ENCODE measurements at regions not wholly inside any gene's neighbourhood (a gene's known extent, or its start where the extent isn't known, plus 50 kb on each side); places are given as distances from the start of the nearest gene placed in this dataset.

- H3K4me1 ChIP-seq (ENCODE audit: insufficient read depth, low read length): no peaks in the 10 kb centered on the region
- DNase-seq (no peak), ATAC-seq (no peak)
- ChIA-PET CTCF (no interaction called here), POLR2A (ENCODE audit: unreplicated experiment) (no interaction called here)
- no peaks in the 10 kb centered on the region for H3K9me2 ChIP-seq (replicated peaks; ENCODE audit: low read length)
- no peaks in the 10 kb centered on the region for H3F3A ChIP-seq (ENCODE audit: low read length, unreplicated experiment)
- no peak overlapping the region for H3K27ac ChIP-seq (ENCODE audit: low read length)
- no peaks in the 10 kb centered on the region for H3K79me2 ChIP-seq (ENCODE audit: low read length)
- intact Hi-C loops (cut with micrococcal nuclease): no loop called here
- H3K27me3 ChIP-seq (ENCODE audit: low read length): no peaks in the 10 kb centered on the region
- no peaks in the 10 kb centered on the region for H3K9me3 ChIP-seq (ENCODE audit: low read length)
- no peak overlapping the region for H3K4me2 ChIP-seq (ENCODE audit: low read length)
- H3K4me3 ChIP-seq (ENCODE audit: low read length): no peak overlapping the region
- TF ChIP-seq EZH2phosphoT487 (IDR thresholded peaks at IDR 0.05; ENCODE audit: borderline replicate concordance, low read length): no peak
- TF ChIP-seq EZH2 (IDR thresholded peaks at IDR 0.05; ENCODE audit: low read length, unreplicated experiment): no peak
- no peak for TF ChIP-seq CTCF (conservative IDR thresholded peaks at IDR 0.05; ENCODE audit: low read depth, low read length)
- no peaks in the 10 kb centered on the region for H4K20me1 ChIP-seq (ENCODE audit: low read length)
- no peak overlapping the region for H2AFZ ChIP-seq (ENCODE audit: low read length)
- BruUV-seq (replicated peaks): no TSS peak
- no peaks in the 10 kb centered on the region for H3K36me3 ChIP-seq (ENCODE audit: low read depth, low read length)
- no peak overlapping the region for H3K9ac ChIP-seq (ENCODE audit: low read length)
Observed at GRCh38 chrX:125012585-125012984, 307.1 kb upstream of the TEX13C start.

GRCh38 chrX:125029131-125029530, 290.5 kb upstream of the TEX13C start:
- intact Hi-C loops (cut with micrococcal nuclease): no loop called here
- POLR2A ChIA-PET (ENCODE audit: unreplicated experiment): no interaction called here
- Histone ChIP-seq H3F3A (ENCODE audit: low read length, unreplicated experiment) (no peaks in the 10 kb centered on the region), H2AFZ (ENCODE audit: low read length) (no peak overlapping the region), H4K20me1 (ENCODE audit: low read length) (no peaks in the 10 kb centered on the region), H3K9me2 (replicated peaks; ENCODE audit: low read length) (no peaks in the 10 kb centered on the region), H3K4me2 (ENCODE audit: low read length) (no peak overlapping the region), H3K9me3 (ENCODE audit: low read length) (no peaks in the 10 kb centered on the region), H3K9ac (ENCODE audit: low read length) (no peak overlapping the region), H3K36me3 (ENCODE audit: low read depth, low read length) (no peaks in the 10 kb centered on the region), H3K4me1 (ENCODE audit: insufficient read depth, low read length) (no peaks in the 10 kb centered on the region), H3K27ac (ENCODE audit: low read length) (no peak overlapping the region), H3K79me2 (ENCODE audit: low read length) (no peaks in the 10 kb centered on the region), H3K27me3 (ENCODE audit: low read length) (no peaks in the 10 kb centered on the region), H3K4me3 (ENCODE audit: low read length) (no peak overlapping the region)
- DNase-seq (no peak), ATAC-seq (no peak)
- BruUV-seq (replicated peaks): no TSS peak
- no peak for TF ChIP-seq EZH2phosphoT487 (IDR thresholded peaks at IDR 0.05; ENCODE audit: borderline replicate concordance, low read length)
- TF ChIP-seq EZH2 (IDR thresholded peaks at IDR 0.05; ENCODE audit: low read length, unreplicated experiment): no peak
- CTCF ChIA-PET: no interaction called here

Data from PC-3 (cell line).